ENCODE measurements at regions not wholly inside any gene's neighbourhood (a gene's known extent, or its start where the extent isn't known, plus 50 kb on each side); places are given as distances from the start of the nearest gene placed in this dataset.
"Not testable (repeated sequence)": the region's sequence is repeated elsewhere in the genome, so short reads cannot be mapped to it uniquely, and the experiment has no call there.

GRCh38 chr2:12871694-12872315 lies 155.1 kb downstream of the TRIB2 start:
- no peak for DNase-seq (ENCODE audit: low read depth in 2 of 3, low spot score in 2 of 3)

GRCh38 chr2:12877761-12878160 lies 161.0 kb downstream of the TRIB2 start:
- no peak for DNase-seq (ENCODE audit: low read depth in 2 of 3, low spot score in 2 of 3)

- DNase-seq (ENCODE audit: low read depth in 2 of 3, low spot score in 2 of 3): no peak
Measured at GRCh38 chr2:12879649-12880048, 162.9 kb downstream of the TRIB2 start.

GRCh38 chr2:12881952-12882351 lies 165.2 kb downstream of the TRIB2 start:
- no peak for DNase-seq (ENCODE audit: low read depth in 2 of 3, low spot score in 2 of 3)

- no peak for DNase-seq (ENCODE audit: low read depth in 2 of 3, low spot score in 2 of 3)
Measured at GRCh38 chr2:12882393-12882792, 165.7 kb downstream of the TRIB2 start.

- no peak for DNase-seq (ENCODE audit: low read depth in 2 of 3, low spot score in 2 of 3)
Measured at GRCh38 chr2:12883906-12884305, 167.2 kb downstream of the TRIB2 start.

GRCh38 chr2:12884713-12885282 lies 168.1 kb downstream of the TRIB2 start:
- no peak for DNase-seq (ENCODE audit: low read depth in 2 of 3, low spot score in 2 of 3)

- DNase-seq (ENCODE audit: low read depth in 2 of 3, low spot score in 2 of 3): no peak
Measured at GRCh38 chr2:12890066-12890465, 173.3 kb downstream of the TRIB2 start.

GRCh38 chr2:12890481-12890991 lies 173.8 kb downstream of the TRIB2 start:
- DNase-seq (ENCODE audit: low read depth in 2 of 3, low spot score in 2 of 3): no peak

- DNase-seq (ENCODE audit: low read depth in 2 of 3, low spot score in 2 of 3): no peak
Measured at GRCh38 chr2:12895017-12895416, 178.3 kb downstream of the TRIB2 start.

- DNase-seq (ENCODE audit: low read depth in 2 of 3, low spot score in 2 of 3): no peak
Measured at GRCh38 chr2:12896318-12896982, 179.7 kb downstream of the TRIB2 start.

- no peak for DNase-seq (ENCODE audit: low read depth in 2 of 3, low spot score in 2 of 3)
Measured at GRCh38 chr2:12897181-12897580, 180.4 kb downstream of the TRIB2 start.

- DNase-seq (ENCODE audit: low read depth in 2 of 3, low spot score in 2 of 3): no peak
Measured at GRCh38 chr2:12903272-12903671, 186.5 kb downstream of the TRIB2 start.

- DNase-seq (ENCODE audit: low read depth in 2 of 3, low spot score in 2 of 3): no peak
Measured at GRCh38 chr2:12910431-12910830, 193.7 kb downstream of the TRIB2 start.

- DNase-seq (ENCODE audit: low read depth in 2 of 3, low spot score in 2 of 3): no peak
Measured at GRCh38 chr2:12915787-12916186, 199.1 kb downstream of the TRIB2 start.

- no peak for DNase-seq (ENCODE audit: low read depth in 2 of 3, low spot score in 2 of 3)
Measured at GRCh38 chr2:12918138-12918834, 201.6 kb downstream of the TRIB2 start.

GRCh38 chr2:12918835-12919445 lies 202.2 kb downstream of the TRIB2 start:
- no peak for DNase-seq (ENCODE audit: low read depth in 2 of 3, low spot score in 2 of 3)

- no peak for DNase-seq (ENCODE audit: low read depth in 2 of 3, low spot score in 2 of 3)
Measured at GRCh38 chr2:12921321-12921720, 204.6 kb downstream of the TRIB2 start.

- no peak for DNase-seq (ENCODE audit: low read depth in 2 of 3, low spot score in 2 of 3)
Measured at GRCh38 chr2:12923907-12924610, 207.3 kb downstream of the TRIB2 start.

GRCh38 chr2:12926641-12927040 lies 209.9 kb downstream of the TRIB2 start:
- not testable (repeated sequence) for DNase-seq (ENCODE audit: low read depth in 2 of 3, low spot score in 2 of 3)
